Activated CD8-positive, alpha-beta memory T cell treated with anti-CD3 and anti-CD28 coated beads, Interleukin-2, amount 50 U/mL, for 24 hours (primary cell): ENCODE measurements at regions not wholly inside any gene's neighbourhood (a gene's known extent, or its start where the extent isn't known, plus 50 kb on each side); places are given as distances from the start of the nearest gene placed in this dataset.

Source experiments
- DNase-seq: peaks from one replicate; pipeline ENCODE4 v3.0.0-alpha.2; 2020; ENCODE audit errors: extremely low read depth

DNA sequence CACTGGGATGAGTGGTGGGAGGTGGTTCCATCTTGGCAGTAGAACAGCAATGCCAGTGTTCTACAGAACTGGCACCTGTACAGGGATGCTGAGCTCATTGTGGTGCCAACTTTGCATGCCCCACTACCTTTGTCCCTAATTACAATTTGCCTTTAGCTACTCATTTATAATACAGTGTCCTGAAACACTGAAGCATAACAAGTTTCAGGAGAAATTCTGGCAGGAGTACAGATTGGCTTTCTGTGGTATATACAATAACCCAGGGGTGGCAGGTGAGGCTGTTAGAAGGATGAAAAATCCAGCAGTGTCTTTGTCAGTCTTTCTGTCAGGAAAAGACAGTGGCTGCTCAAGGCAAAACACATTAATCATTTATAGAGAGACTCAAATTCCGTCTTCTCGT, 240.3 kb downstream of the FAM76B start:
- DNase-seq = no peak

- DNase-seq = no peak
Measured at GRCh38 chr11:95548416-95548815, 241.2 kb downstream of the FAM76B start.

- DNase-seq = no peak
Measured at GRCh38 chr11:95547976-95548375, 241.6 kb downstream of the FAM76B start.

DNA sequence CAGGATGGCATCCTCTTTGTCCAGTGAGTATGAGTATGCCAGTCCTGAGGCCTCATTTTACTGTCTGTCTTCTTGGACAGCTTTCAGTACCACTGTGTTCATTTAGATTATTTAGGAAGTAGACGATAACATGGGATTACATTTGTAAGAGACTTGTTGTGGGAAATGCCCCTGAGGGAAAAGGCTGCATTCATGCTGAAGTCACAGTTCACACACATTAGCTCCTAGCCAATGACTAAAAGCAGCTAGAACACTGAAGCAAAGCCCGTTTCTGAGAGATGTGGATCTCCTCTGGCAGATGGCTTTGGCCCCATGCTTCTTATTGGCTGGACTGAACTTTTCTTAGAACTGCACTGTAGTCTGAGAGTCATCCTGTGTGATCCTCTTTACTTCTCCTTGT, 242.4 kb downstream of the FAM76B start:
- no peak for DNase-seq

- no peak for DNase-seq
Measured at GRCh38 chr11:95545116-95545875, 244.3 kb downstream of the FAM76B start.

- no peak for DNase-seq
Measured at GRCh38 chr11:95544095-95544856, 245.3 kb downstream of the FAM76B start.

GRCh38 chr11:95542868-95543551, 246.6 kb downstream of the FAM76B start:
- DNase-seq = no peak

DNA sequence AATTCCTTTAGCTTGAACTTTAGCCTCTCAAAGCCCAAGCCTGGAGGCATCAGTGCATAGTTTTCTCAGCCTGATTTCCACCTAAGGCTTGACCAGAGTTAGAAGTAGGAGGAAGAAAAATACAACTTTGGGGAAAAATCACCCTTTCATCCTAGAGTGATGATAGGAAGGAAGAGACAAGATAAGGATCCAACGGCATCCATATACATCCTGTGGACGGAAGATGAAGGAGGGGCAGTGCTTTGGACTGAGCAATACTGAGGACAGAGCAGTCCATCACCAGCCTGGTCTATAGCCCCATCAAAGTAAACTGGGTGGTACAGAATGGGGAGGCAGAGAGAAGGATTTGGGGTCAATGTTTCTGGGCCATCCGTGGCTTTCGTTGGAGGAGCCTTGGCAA, 247.9 kb downstream of the FAM76B start:
- no peak for DNase-seq

- DNase-seq = no peak
Measured at GRCh38 chr11:95536047-95536690, 253.4 kb downstream of the FAM76B start.

GRCh38 chr11:95534809-95535208, 254.8 kb downstream of the FAM76B start:
- no peak for DNase-seq

DNA sequence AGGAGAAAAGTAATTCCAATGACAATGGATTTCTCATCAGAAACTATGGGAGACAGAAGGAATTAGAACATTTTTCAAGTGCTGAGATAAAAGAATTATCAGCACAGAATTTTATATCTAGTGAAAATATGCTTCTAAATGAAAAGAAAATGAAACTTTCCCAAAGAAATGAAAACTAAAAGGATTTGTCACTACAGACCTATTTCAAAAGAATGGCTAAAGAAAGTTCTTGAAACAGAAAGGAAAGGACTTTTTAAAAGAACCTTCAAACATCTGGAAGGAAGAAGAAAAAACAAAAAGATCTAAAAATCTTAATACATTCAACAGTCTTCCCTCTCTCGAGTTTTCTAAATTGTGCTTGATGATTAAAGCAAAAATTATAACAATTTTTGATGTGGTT, 255.4 kb downstream of the FAM76B start:
- no peak for DNase-seq

- no peak for DNase-seq
Measured at GRCh38 chr11:95531116-95531515, 258.5 kb downstream of the FAM76B start.

DNA sequence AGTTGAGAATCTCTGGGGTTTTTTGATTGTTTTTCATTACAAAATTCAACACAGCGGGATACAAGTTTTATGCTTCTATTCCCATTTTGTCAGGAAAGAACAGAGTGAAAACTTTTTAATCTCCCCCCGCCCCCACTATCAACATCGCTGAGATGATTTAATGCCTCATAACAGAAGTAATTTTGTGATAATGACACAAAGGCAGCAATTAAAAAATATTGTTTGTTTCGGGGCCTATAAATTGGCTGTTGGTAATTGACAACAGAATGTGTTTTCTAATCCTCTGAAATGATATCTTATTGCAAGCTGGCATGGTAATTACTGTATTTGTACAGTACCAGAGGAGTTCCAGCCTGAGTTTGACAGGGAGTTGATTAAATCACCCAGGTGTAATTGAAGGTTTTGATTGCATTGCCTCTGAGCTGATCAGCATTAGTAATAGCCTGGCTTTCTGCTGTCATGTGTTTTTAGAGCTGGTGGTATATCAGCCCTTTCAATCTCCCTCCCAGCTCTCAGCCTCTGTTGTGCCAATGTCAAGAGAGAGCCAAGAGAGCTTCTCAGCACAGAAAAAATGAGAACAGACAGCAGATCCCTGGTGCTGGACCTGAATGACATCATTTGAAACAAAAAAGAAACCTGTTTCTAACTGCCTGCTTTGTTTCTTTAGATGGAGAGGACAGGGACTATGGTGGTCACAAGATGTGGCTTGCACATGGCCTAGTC, 265.1 kb downstream of the FAM76B start:
- DNase-seq = no peak

- DNase-seq = no peak
Measured at GRCh38 chr11:95522874-95523273, 266.7 kb downstream of the FAM76B start.

- no peak for DNase-seq
Measured at GRCh38 chr11:95521862-95522261, 267.7 kb downstream of the FAM76B start.

DNA sequence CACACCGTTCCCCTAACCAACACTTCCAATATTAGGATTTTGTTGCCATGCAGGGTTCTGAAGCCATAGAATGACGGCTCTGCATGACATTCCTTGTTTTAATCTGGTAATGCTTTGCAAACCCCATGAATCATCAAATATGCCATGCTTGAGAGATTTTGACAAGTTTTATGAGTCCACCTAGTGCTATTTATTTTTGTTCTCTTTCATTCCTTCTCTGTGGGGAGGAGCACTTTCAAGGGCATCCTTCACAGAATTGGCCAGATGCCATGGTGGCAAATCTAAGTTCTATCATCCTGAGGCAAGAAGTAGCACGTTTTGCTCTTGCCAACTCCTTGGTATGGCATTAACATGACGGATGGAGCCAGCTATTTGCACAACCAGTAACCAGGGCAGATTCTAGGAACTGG, 268.4 kb downstream of the FAM76B start:
- DNase-seq = no peak

- DNase-seq = no peak
Measured at GRCh38 chr11:95520369-95521132, 269.0 kb downstream of the FAM76B start.

DNA sequence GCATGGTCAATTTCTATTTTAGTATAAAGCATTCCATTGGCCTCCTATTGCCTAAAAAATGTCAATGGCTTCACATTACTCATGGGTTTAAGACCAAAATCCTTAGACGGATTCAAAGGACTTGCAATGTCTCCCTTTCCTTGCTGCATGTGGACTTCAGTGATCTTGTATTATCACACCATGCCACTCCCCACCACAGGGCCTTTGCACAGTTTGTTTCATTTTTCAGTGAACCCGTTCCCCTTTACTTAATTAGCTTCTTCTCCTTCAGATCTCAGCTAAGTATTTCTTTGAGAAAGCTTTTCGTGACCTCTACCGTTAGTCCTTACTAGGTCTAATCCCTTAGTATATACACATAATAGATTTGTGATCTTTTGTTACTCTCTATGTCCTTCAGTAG, 269.7 kb downstream of the FAM76B start:
- DNase-seq = no peak

GRCh38 chr11:95517453-95517852, 272.1 kb downstream of the FAM76B start:
- DNase-seq = no peak

GRCh38 chr11:95516786-95517185, 272.8 kb downstream of the FAM76B start:
- DNase-seq = no peak

DNA sequence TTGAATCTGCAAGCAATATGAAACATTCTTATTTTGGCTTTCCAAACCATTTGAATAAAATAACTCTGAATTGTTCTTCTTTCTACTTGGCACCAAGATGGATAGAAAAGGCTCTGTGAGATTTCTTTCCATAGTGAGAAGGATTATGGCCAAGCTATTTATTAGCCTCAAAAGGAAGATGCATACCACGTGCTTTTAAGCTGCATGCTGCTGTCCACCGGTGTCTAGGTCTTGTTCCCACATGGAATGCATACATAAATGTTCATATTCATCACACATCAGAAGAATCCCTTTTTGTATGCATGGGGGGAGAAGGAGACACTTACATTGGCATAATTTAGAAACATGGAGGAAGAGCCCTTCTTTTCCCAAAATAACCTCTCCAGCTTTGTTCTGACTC, 273.4 kb downstream of the FAM76B start:
- no peak for DNase-seq
